ENCODE measurements at regions not wholly inside any gene's neighbourhood (a gene's known extent, or its start where the extent isn't known, plus 50 kb on each side); places are given as distances from the start of the nearest gene placed in this dataset.

GRCh38 chr3:180829409-180830405 is 82.8 kb upstream of the FXR1 start:
- H3K79me2 ChIP-seq (ENCODE audit: insufficient read depth, low read length) = no peaks in the 10 kb centered on the region
- Mint-ChIP-seq H3K9me3 (no peaks in the 10 kb centered on the region), H3K27me3 (ENCODE audit: low read depth) (no peaks in the 10 kb centered on the region), H3K4me1 (no peaks in the 10 kb centered on the region; a peak in 1 of 4 replicates), H3K4me3 (no peak overlapping the region), H3K27ac (no peak overlapping the region), H3K36me3 (ENCODE audit: insufficient read depth in 1 of 3, low read depth in 3 of 3) (no peaks in the 10 kb centered on the region)
- no peak overlapping the region for H3K4ac ChIP-seq (ENCODE audit: low read depth, low read length)
- no peak overlapping the region for H2BK120ac ChIP-seq (ENCODE audit: low read depth, low read length, poor library complexity, severe bottlenecking)
- no peaks in the 10 kb centered on the region for H3K27me3 ChIP-seq (ENCODE audit: insufficient read depth, low read length)
- no peak overlapping the region for H3K18ac ChIP-seq (ENCODE audit: insufficient read length, low read depth, low read length)
- WGBS (ENCODE audit: extremely low coverage, insufficient read length, low lambda C conversion rate) = no CpG with 5 or more reads among the region's 37 CpGs
- H3K4me1 ChIP-seq (ENCODE audit: insufficient read depth, low read length) = no peaks in the 10 kb centered on the region
- H4K5ac ChIP-seq (ENCODE audit: insufficient read length, low read depth, low read length) = no peak overlapping the region
- H3K27ac ChIP-seq (ENCODE audit: insufficient read length, low read depth, low read length) = no peak overlapping the region
- no peak for TF ChIP-seq CTCF (conservative IDR thresholded peaks at IDR 0.05)
- H3K9me3 ChIP-seq (ENCODE audit: control insufficient read depth, low read depth, low read length) = no peaks in the 10 kb centered on the region
- H3K14ac ChIP-seq (ENCODE audit: insufficient read depth, low read length) = no peak overlapping the region
- H4K20me1 ChIP-seq (ENCODE audit: control insufficient read depth, insufficient read depth, insufficient read length) = no peaks in the 10 kb centered on the region
- H3T11ph ChIP-seq (ENCODE audit: low read length) = no peak overlapping the region
- no peaks in the 10 kb centered on the region for H3K23me2 ChIP-seq (ENCODE audit: insufficient read length, low read depth, low read length, poor library complexity, severe bottlenecking)
- no peak overlapping the region for H3K56ac ChIP-seq (ENCODE audit: insufficient read length, low read depth, low read length)
- no peak overlapping the region for H4K91ac ChIP-seq (ENCODE audit: insufficient read length, low read depth, low read length)
- H2BK5ac ChIP-seq (ENCODE audit: insufficient read length, low read length) = no peak overlapping the region
- no peak overlapping the region for H3K9ac ChIP-seq (ENCODE audit: extremely low read depth, insufficient read length, low read length)
- H2BK12ac ChIP-seq (ENCODE audit: insufficient read length, low read depth, low read length) = no peak overlapping the region
- no peak overlapping the region for H4K8ac ChIP-seq (replicated peaks; ENCODE audit: insufficient read length, low read depth, low read length)
- H2BK15ac ChIP-seq (ENCODE audit: low read depth, low read length) = no peak overlapping the region
- H2BK20ac ChIP-seq (ENCODE audit: low read depth, low read length, poor library complexity, severe bottlenecking) = no peak overlapping the region
- no peaks in the 10 kb centered on the region for H3K79me1 ChIP-seq (ENCODE audit: insufficient read depth, low read depth, low read length, poor library complexity, severe bottlenecking)
- H3K23ac ChIP-seq (ENCODE audit: insufficient read length, low read depth, low read length) = no peak overlapping the region
- H2AFZ ChIP-seq (ENCODE audit: low read length) = no peak overlapping the region
- H2AK5ac ChIP-seq (ENCODE audit: insufficient read length, low read length) = no peak overlapping the region
- DNase-seq = no peak
- no peak overlapping the region for H3K4me2 ChIP-seq (ENCODE audit: insufficient read depth, insufficient read length, low read length)
